NCI-H128 (cell line): ENCODE measurements at regions not wholly inside any gene's neighbourhood (a gene's known extent, or its start where the extent isn't known, plus 50 kb on each side); places are given as distances from the start of the nearest gene placed in this dataset.
"Not testable (repeated sequence)": the region's sequence is repeated elsewhere in the genome, so short reads cannot be mapped to it uniquely, and the experiment has no call there.

Experiments
- DNase-seq: peaks from one replicate; lab custom pipeline; 2025; ENCODE audit not compliant: unreplicated experiment; lab: John Stamatoyannopoulos, UW

- DNase-seq = no peak
These were observed 1153.6 kb downstream of the TUSC7 start for GRCh38 chr3:117863146-117863545.

GRCh38 chr3:117865338-117865737, 1155.8 kb downstream of the TUSC7 start:
- DNase-seq = no peak

- no peak for DNase-seq
These were observed 1159.2 kb downstream of the TUSC7 start for GRCh38 chr3:117868766-117869165.

- no peak for DNase-seq
These were observed 1162.4 kb downstream of the TUSC7 start for GRCh38 chr3:117871934-117872333.

GRCh38 chr3:117872594-117873248, 1161.9 kb downstream of the IGSF11 start:
- DNase-seq = not testable (repeated sequence)

GRCh38 chr3:117873249-117873600, 1161.4 kb downstream of the IGSF11 start:
- no peak for DNase-seq

- no peak for DNase-seq
These were observed 1160.5 kb downstream of the IGSF11 start for GRCh38 chr3:117874028-117874690.

- no peak for DNase-seq
These were observed 1159.5 kb downstream of the IGSF11 start for GRCh38 chr3:117874904-117875874.

- DNase-seq = no peak
These were observed 1158.8 kb downstream of the IGSF11 start for GRCh38 chr3:117875887-117876286.

GRCh38 chr3:117880638-117881037, 1154.0 kb downstream of the IGSF11 start:
- no peak for DNase-seq

GRCh38 chr3:117881210-117881609, 1153.4 kb downstream of the IGSF11 start:
- no peak for DNase-seq

GRCh38 chr3:117885011-117885441, 1149.6 kb downstream of the IGSF11 start:
- no peak for DNase-seq

- no peak for DNase-seq
These were observed 1148.5 kb downstream of the IGSF11 start for GRCh38 chr3:117886147-117886546.

- DNase-seq = no peak
These were observed 1147.6 kb downstream of the IGSF11 start for GRCh38 chr3:117887031-117887430.

- no peak for DNase-seq
These were observed 1146.7 kb downstream of the IGSF11 start for GRCh38 chr3:117887901-117888300.

GRCh38 chr3:117892431-117892841, 1142.2 kb downstream of the IGSF11 start:
- DNase-seq = no peak

GRCh38 chr3:117893001-117893400, 1141.6 kb downstream of the IGSF11 start:
- DNase-seq = no peak

GRCh38 chr3:117893638-117894037, 1141.0 kb downstream of the IGSF11 start:
- no peak for DNase-seq

- DNase-seq = no peak
These were observed 1135.7 kb downstream of the IGSF11 start for GRCh38 chr3:117898722-117899522.

GRCh38 chr3:117903226-117903625, 1131.4 kb downstream of the IGSF11 start:
- DNase-seq = no peak
